NCI-H446 treated with DMSO at 0.1 percent for 48 hours (cell line): ENCODE measurements at regions not wholly inside any gene's neighbourhood (a gene's known extent, or its start where the extent isn't known, plus 50 kb on each side); places are given as distances from the start of the nearest gene placed in this dataset.

Experiments used
- DNase-seq: peaks from one replicate; lab custom pipeline; 2025; lab: John Stamatoyannopoulos, UW

- no peak for DNase-seq
These were observed 336.1 kb downstream of the DRD1 start for GRCh38 chr5:175107865-175108264.

DNA sequence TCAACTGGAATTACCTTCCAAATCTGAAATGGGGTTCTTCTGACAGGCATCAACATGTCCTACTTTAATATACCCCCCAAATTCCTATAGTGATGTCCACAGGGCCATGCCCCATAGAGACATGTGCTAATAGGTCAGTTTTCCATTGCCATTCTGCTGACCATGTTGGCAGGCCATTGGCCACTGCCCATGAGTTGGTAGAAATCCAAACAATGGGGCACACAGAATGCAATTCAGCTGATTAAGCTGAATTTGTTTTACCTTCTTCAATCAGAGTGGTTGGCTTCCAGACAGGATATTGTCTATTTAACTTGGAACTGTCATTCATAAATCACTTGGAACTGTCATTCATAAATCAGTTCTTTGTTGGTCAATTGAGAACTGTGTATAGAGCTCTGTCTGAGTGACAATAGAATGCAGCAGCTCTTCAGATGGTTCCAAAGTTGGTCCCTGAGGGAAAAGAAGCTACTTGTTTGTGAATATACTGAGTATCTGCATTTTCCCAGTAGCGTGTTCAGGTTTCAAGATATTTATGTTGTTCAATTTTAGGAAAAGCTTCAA lies 336.9 kb downstream of the DRD1 start:
- no peak for DNase-seq

DNA sequence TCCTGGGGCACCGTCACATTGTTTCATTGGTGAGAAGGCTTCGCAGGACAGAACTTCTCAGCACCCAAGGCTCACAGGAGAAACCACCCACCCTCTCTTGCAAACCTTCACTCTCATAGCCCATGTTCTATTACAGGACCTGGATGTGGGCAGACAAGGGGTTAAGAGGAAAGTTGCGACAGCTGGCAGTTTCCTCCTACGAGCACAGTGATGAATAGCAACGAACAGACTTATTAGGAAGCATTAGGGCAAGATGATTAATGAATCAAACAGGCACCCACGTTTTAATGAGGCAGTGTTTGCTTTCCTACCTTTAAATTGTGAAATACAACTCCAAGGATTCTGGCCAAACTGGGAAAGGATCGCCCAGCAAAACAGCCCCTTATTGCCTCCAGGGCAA lies 339.3 kb downstream of the DRD1 start:
- DNase-seq = no peak

- DNase-seq = no peak
These were observed 340.2 kb downstream of the DRD1 start for GRCh38 chr5:175103746-175104145.

DNA sequence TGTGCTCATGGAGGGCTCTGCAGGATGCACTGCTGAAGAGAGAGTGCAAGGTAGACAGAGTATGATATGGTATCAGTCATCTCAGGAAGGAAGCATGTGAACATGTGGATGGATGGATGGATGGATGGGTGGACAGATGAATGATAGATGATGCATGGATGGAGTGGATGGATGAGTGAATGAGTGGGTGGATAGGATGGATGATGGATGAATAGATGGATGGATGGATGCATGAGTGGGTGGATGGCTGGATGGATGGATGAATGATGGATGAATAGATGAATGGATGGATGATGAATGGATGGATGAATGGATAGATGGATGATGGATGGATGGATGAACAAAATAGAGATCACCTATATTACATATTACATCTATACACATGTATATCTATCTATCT lies 341.3 kb downstream of the DRD1 start:
- DNase-seq = no peak

GRCh38 chr5:175098301-175098700 lies 345.7 kb downstream of the DRD1 start:
- no peak for DNase-seq

- no peak for DNase-seq
These were observed 347.4 kb downstream of the DRD1 start for GRCh38 chr5:175096469-175097165.

GRCh38 chr5:175094461-175094860 lies 349.5 kb downstream of the DRD1 start:
- DNase-seq = no peak

GRCh38 chr5:175092691-175093090 lies 351.3 kb downstream of the DRD1 start:
- no peak for DNase-seq

DNA sequence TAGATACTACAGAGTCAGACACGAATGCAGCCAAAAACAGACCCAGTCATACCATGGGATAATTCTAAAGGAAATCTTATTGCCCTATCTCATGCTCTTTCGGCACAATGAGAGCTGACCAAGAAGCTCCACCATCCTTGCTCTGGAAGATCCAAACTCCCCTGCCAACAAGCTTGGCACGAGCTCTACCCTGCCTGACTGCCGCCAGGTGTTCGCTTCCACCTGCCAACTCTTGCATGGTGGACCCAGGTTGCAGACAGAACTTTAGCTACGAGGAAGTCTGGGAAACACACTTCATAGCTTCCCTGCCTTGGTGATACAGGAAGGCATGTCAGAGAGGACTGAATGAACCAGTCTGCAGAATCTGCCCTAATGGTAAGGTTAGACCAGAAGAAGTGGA lies 355.0 kb downstream of the DRD1 start:
- no peak for DNase-seq

DNA sequence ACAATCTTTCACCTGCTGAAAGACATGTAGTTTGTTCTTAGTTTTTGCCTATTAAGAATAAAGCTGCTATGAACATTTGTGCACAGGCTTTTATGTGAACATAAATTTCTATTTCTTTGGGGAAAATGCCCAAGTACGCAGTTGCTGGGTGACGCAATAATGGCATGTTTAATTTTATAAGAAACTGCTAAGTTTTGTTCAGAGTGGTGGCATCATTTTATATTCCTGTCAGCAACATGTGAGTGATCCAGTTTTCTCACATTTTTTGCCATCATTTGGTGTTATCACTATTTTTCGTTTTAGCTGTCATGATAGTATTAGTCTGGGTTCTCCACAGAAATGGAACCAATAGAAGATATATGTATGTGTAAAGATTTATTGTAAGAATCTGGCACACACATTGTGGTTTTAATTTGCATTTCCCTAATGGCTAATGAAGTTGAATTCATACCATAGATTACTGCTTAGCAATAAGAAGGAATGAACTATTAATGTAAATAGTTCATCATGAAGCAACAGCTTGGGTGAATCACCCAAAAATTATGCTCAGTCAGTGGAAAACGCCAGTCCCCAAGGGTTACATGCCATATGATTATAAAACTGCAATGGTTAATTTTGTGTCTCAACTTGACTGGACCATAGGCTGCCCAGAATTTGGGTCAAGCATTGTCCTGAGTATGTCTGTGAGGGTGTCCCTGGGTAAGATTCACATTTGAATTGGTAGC lies 358.6 kb downstream of the MSX2 start:
- no peak for DNase-seq

- no peak for DNase-seq
These were observed 358.0 kb downstream of the MSX2 start for GRCh38 chr5:175082346-175082745.

- no peak for DNase-seq
These were observed 355.3 kb downstream of the MSX2 start for GRCh38 chr5:175079707-175080106.

- DNase-seq = no peak
These were observed 345.9 kb downstream of the MSX2 start for GRCh38 chr5:175070283-175070682.

DNA sequence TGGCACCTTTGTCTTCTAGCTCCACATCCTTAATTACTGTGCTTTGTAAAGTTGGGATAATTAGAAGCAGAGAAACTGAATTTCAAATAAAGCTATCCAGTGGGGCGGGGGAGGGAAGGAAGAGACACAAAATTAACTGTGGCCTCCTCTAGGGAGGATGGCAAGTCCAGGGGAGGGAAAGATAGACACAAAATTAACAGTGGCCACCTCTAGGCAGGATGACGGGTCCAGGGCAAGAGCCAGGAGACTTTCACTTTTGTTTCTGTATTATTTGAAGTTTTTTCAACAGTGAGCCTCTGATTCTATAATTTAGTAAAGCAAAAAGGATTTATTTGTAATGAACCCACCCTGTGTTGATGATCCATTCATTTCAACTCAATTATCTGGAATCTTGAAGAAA lies 335.9 kb downstream of the MSX2 start:
- DNase-seq = no peak

DNA sequence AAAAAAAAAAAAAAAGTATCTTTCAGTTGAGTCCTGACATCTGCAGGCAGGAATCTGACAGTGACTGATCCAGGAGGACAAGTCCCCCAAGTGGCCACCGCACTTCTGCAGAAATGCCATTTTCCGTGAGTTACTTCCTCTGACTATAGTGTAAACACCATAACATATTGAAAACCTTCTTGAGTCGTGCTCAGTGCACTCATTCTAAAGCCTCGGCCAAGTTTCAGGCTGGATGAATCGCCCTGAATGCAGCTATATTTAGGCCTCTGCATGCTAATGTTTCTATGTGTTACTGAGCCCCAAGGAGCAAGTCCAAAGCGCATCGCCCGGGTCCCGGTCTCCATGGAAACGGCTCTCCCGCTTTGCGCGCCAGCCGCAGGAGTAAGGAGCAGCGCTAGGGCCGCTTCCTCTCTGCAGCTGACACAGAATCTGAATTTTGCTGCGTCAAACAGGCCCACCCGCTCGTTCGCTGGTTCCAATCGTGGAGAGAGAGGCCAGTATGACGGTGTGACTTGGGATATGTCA lies 335.4 kb downstream of the MSX2 start:
- DNase-seq = no peak

DNA sequence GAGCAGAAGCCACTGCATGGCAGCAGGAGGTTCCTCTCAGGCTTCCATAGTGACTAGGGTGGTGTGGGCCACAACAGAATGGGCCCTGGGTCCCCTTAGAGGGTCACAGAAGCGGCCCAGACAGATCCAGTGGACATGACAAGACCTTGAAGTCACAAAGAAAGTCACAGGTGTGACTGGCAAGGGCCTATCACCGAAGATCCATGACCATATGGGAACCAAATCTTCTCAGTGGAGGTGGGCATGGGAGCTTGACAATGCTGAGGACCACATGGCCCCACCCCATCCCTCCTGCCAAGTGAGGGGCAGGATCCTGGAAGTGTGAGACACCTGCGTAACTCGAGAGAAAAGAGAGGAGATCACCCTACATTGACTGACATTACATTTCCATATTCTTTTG lies 332.4 kb downstream of the MSX2 start:
- DNase-seq = no peak

DNA sequence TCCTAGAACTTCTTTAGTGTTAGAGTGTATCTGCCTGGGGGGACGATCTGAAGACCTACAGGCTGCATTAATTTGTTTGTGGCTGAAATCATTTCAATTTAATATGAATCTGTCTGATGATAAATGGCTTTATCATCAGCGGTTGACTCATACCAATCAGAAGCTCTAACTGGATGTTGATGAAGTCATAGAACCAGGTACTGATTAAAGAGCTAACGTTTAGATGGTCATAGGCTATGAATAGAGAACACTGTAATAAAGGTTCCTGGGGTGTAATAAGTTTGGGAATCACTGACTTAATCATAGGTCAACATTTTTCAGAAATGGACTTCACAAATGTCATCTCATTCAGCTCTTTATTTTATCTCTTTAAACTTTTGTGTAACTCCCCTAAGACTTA lies 329.9 kb downstream of the MSX2 start:
- no peak for DNase-seq

DNA sequence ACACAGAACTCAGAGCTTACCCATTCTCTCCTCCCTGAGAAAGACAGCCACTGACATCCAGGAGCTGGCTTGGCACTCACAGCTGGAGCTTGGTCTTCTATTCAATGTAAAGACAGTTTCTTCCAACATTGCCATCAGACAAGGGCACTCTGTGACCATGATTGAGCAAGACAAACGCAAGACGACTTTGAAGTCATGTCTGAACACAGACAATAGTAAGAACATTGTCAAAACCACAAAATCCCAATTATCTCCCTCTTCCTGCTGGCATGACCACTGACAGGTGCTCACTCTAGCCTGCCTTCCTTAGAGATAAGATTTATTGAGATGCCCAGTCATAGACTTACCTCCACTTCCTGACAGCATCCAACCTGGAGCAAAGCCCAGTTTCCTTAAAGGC lies 328.0 kb downstream of the MSX2 start:
- no peak for DNase-seq

DNA sequence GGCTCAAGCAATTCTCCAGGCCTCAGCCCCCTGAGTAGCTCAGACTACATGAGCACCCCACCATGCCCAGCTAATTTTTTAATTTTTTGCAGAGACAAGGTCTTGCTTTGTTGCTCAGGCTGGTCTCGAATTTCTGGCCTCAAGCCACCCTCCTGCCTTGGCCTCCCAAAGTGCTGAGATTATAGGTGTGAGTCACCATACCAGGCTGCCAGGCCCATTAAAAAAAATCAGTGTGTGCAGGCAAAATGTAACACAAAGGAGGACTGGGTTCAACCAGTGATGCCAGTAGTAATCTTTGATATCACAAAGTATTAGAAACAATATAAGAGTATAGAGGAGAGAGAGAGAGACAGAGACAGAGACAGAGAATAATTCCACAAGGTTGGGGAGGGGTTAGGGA lies 322.7 kb downstream of the MSX2 start:
- DNase-seq = no peak

GRCh38 chr5:175045820-175046219 lies 321.4 kb downstream of the MSX2 start:
- no peak for DNase-seq

DNA sequence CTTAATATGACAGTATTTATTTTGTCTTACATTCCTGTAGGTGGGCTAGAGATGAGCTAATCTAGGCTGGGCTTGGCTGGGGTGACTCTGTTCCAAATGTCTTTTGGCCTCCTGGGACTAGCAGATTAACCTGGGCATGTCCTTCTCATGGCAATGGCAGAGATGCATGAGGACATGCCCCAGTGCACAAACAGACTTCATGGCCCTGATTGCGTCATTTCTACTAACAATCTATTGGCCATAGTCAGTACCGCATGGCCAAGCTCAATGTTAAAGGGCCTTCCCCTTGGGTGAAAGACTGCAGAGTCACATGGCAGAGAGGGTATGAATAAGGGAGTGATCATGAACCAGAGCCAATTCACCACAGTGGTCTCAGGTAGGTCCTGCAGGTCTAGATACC lies 313.4 kb downstream of the MSX2 start:
- DNase-seq = no peak

- no peak for DNase-seq
These were observed 311.6 kb downstream of the MSX2 start for GRCh38 chr5:175035882-175036533.
